ENCODE measurements at regions not wholly inside any gene's neighbourhood (a gene's known extent, or its start where the extent isn't known, plus 50 kb on each side); places are given as distances from the start of the nearest gene placed in this dataset.

DNA sequence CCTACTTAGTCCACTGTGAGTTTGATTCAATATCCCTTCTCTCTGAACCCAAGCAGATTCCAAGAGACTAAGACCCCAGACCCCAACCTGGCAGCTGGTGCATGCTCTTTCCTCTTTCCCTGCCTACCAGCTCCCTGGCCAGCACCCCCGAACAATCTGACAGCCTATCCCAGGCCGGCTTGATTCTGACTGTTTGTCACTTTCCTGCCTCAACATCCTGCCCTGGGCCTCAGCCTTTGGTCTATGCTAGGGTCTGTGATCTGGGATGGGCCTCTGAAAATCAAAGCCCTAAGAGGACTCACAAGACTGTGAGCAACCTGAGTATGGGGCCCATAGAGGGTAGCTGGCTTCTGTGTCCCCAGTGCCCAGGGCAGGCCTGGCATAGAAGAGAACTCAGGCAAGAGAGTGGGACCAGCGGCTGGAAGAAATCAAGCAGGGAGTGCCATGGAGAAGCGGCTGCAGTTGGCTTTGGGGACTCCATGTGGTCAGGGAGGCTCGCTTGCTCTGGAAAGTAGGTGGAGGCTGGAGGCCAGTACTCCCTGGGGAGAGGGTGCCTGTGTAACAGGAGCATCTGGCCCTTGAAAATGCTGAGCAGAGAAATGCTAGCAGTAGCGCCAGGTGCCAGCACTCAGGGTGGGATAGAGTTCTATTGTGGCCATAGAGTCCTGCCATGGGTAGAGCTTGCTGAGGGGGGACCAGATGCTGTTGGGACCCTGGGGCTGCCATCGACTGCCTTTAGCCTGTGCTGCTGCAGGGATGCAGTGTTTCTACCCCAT lies 343.9 kb downstream of the DYSF start:
- TF ChIP-seq, protein P1, sequence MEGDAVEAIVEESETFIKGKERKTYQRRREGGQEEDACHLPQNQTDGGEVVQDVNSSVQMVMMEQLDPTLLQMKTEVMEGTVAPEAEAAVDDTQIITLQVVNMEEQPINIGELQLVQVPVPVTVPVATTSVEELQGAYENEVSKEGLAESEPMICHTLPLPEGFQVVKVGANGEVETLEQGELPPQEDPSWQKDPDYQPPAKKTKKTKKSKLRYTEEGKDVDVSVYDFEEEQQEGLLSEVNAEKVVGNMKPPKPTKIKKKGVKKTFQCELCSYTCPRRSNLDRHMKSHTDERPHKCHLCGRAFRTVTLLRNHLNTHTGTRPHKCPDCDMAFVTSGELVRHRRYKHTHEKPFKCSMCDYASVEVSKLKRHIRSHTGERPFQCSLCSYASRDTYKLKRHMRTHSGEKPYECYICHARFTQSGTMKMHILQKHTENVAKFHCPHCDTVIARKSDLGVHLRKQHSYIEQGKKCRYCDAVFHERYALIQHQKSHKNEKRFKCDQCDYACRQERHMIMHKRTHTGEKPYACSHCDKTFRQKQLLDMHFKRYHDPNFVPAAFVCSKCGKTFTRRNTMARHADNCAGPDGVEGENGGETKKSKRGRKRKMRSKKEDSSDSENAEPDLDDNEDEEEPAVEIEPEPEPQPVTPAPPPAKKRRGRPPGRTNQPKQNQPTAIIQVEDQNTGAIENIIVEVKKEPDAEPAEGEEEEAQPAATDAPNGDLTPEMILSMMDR (conservative IDR thresholded peaks at IDR 0.05; ENCODE audit: low read depth, low read length), result no peak
- TF ChIP-seq EZH2 (IDR thresholded peaks at IDR 0.05; ENCODE audit: borderline replicate concordance, low read depth, low read length, poor library complexity, severe bottlenecking), result no peak

Data from A673 (cell line).